Activated CD4-positive, CD25-positive, alpha-beta regulatory T cell treated with anti-CD3 and anti-CD28 coated beads, Interleukin-2, amount 50 U/mL, for 24 hours (primary cell): ENCODE measurements at regions not wholly inside any gene's neighbourhood (a gene's known extent, or its start where the extent isn't known, plus 50 kb on each side); places are given as distances from the start of the nearest gene placed in this dataset.
"Not testable (repeated sequence)": the region's sequence is repeated elsewhere in the genome, so short reads cannot be mapped to it uniquely, and the experiment has no call there.

Experiments used
- ATAC-seq, 2 donors: fragments of 150-1000 bp; cut with Tn5 transposase; one replicate each; pipeline ENCODE4 v1.10.0; 2021; ENCODE audit warnings: mild to moderate bottlenecking in 1 of 2, moderate library complexity in 1 of 2

GRCh38 chr1:206256935-206257334 lies 53.6 kb downstream of the SRGAP2 start:
- peak; percentile 86 to 89 for ATAC-seq

- ATAC-seq: not testable (repeated sequence)
Observed at GRCh38 chr1:206261473-206261872, 58.1 kb downstream of the SRGAP2 start.

- not testable (repeated sequence) for ATAC-seq
Observed at GRCh38 chr1:206262424-206262823, 59.1 kb downstream of the SRGAP2 start.

- not testable (repeated sequence) for ATAC-seq
Observed at GRCh38 chr1:206264916-206265315, 61.6 kb downstream of the SRGAP2 start.

- ATAC-seq: not testable (repeated sequence)
Observed at GRCh38 chr1:206271153-206271552, 67.8 kb downstream of the SRGAP2 start.

GRCh38 chr1:206273104-206273503 lies 69.8 kb downstream of the SRGAP2 start:
- not testable (repeated sequence) for ATAC-seq

- not testable (repeated sequence) for ATAC-seq
Observed at GRCh38 chr1:206276143-206276542, 72.8 kb downstream of the SRGAP2 start.

- ATAC-seq: not testable (repeated sequence)
Observed at GRCh38 chr1:206278683-206279082, 75.3 kb downstream of the SRGAP2 start.

- ATAC-seq: not testable (repeated sequence)
Observed at GRCh38 chr1:206280683-206281082, 77.3 kb downstream of the SRGAP2 start.

- peak; percentile 87 to 90 for ATAC-seq
Observed at GRCh38 chr1:206281912-206282654, 78.7 kb downstream of the SRGAP2 start.

- not testable (repeated sequence) for ATAC-seq
Observed at GRCh38 chr1:206285024-206285960, 82.0 kb downstream of the SRGAP2 start.

GRCh38 chr1:206287759-206288158 lies 84.4 kb downstream of the SRGAP2 start:
- ATAC-seq: not testable (repeated sequence)

- ATAC-seq: peak; percentile 35 to 46
Observed at GRCh38 chr1:206288453-206288852, 85.1 kb downstream of the SRGAP2 start.

- not testable (repeated sequence) for ATAC-seq
Observed at GRCh38 chr1:206297145-206298031, 94.0 kb downstream of the SRGAP2 start.

GRCh38 chr1:206298032-206298392 lies 94.7 kb downstream of the SRGAP2 start:
- not testable (repeated sequence) for ATAC-seq

GRCh38 chr1:206299181-206299791 lies 95.9 kb downstream of the SRGAP2 start:
- ATAC-seq: not testable (repeated sequence)

GRCh38 chr1:206299942-206300341 lies 96.6 kb downstream of the SRGAP2 start:
- not testable (repeated sequence) for ATAC-seq

GRCh38 chr1:206302056-206302455 lies 98.7 kb downstream of the SRGAP2 start:
- ATAC-seq: not testable (repeated sequence)

- ATAC-seq: not testable (repeated sequence)
Observed at GRCh38 chr1:206307442-206307841, 104.1 kb downstream of the SRGAP2 start.

- ATAC-seq: not testable (repeated sequence)
Observed at GRCh38 chr1:206310948-206311347, 107.6 kb downstream of the SRGAP2 start.

GRCh38 chr1:206311611-206312273 lies 108.4 kb downstream of the SRGAP2 start:
- ATAC-seq: not testable (repeated sequence)
